HTR-8/SVneo (cell line): ENCODE measurements at regions not wholly inside any gene's neighbourhood (a gene's known extent, or its start where the extent isn't known, plus 50 kb on each side); places are given as distances from the start of the nearest gene placed in this dataset.

Experiments used
- DNase-seq: peaks from one replicate; pipeline ENCODE4 v3.0.0; 2011; ENCODE audit warnings: low spot score, mixed read lengths; ENCODE audit not compliant: insufficient read length
- FAIRE-seq: peaks from 2 replicates; lab custom pipeline; 2011; peaks lifted over from hg19 to GRCh38; lab: Jason Lieb, UNC

DNA sequence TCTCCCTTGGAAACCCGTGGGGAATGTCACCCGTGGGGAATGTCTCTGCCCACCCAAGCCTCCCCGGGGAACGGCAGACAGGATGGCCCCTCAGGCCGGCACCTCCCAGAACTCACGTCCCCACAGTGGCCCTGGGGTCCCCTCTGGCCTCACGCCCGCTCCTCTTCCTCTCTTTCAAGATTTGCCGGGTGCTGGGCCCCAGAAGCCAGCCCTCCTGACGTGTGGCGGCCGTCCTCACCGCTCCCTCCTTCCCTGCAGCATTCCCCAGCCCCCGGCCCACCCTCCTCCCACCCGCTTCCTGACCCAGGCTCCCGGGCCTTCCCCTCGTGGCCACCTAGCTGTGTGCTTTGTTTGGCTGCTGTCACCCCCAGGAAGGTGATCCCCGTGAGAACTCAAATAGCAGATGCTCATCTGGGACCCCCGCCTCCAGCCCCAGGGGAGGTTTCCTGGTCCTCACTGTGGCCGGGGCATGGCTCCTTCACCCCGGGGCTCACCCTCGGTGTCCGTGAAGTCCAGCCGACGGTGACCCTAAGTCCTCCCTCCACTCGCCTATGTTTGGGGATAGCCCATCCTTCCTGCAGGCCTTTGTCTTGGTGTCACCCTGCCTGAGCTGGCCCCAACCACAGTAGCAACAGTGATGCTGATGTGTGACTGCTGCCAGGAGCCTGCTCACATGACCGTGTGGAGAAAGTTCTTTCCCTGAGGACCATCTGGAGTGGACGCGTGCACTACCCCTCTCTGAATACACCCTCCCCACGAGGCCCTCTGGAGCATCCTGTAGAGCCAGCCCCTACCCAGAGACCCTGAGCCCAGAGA lies 163.3 kb upstream of the IER5L start:
- FAIRE-seq (no peak), DNase-seq (no peak)

DNA sequence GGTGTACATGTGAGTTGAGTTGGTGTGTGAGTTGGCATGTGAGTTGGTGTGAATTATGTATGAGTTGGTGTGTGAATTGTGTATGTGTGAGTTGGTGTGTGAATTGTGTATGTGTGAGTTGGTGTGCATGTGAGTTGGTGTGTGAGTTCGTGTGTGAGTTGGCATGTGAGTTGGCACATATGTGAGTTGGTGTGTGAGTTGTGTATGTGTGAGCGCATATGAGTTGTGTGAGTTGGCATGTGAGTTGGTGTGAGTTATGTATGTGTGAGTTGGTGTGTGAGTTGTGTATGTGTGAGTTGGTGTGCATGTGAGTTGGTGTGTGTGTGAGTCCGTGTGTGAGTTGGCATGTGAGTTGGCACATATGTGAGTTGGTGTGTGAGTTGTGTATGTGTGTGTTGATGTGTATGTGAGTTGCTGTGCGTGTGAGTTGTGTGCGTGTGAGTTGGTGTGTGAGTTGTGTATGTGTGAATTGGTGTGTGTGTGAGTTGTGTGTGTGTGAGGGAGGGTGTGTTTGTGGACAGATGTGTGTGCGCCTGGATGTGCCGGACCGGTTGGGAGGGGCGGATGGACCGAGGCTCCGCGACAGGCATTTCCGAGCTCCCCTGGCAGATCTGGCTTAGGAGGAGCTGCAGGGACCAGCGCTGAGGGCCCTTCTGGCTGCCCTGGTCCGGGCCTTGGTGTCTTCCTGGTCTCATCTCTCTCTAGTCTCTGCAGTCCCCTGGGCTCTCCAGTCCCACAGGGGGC lies 162.5 kb upstream of the IER5L start:
- FAIRE-seq (no peak), DNase-seq (no peak)

DNA sequence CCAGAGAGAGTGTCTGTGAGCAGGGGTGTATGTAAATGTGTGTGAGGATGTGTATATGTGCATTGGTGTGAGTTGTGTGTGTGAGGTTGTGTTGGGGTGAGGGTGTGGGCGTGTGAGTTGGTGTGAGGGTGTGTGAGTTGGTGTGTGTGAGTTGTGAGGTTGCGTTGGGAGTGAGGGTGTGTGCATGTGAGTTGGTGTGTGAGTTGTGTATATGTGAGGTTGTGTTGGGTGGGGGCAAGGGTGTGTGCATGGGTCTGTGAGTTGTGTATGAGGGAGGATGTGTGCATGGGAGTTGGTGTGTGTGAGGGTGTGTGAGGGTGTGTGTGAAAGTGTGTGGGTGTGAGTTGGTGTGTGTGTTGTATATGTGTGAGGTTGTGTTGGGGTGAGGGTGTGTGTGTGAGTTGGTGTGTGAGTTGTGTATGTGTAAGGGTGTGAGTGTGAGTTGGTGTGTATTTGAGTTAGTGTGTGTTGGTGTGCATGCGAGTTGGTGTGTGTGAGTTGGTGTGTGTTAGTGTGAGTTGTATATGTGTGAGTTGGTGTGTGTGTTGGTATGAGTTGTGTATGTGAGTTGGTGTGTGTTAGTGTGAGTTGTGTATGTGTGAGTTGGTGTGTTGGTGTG lies 161.6 kb upstream of the IER5L start:
- FAIRE-seq, result peak; percentile 98
- no peak for DNase-seq

DNA sequence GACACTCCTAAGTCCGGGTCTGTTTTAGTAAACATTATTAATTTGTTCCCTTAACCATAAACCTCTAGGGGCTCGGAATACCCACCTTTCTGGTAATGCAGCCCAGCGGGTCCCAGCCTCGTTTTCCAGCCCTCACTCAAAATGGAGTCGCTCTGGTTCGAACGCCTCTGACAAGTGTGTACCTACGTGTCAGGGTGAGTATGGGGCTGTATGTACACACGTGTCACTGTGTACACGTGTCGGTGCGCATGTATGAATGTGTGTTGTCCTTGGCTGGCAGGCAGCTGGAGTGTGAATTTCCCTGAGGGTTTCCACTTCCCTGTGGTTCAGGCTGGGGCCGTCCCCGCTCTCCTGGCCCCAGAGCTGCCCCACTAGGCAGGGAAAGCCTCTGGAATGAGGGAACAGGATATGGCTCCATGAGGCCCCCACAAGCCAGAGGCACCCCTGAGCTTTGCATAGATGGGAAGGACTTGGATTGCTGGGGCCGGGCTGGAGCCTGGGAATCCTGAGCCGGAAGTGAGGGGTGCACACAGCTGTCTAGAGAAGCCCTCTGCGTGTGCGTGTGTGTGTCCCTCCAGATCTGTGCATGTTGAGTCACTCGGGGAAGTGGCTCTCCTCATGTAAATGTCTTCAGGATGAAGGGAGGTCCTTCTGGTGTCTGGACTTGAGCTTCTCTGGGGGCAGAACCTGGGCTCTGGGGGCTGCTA lies 160.8 kb upstream of the IER5L start:
- DNase-seq (no peak), FAIRE-seq (no peak)

DNA sequence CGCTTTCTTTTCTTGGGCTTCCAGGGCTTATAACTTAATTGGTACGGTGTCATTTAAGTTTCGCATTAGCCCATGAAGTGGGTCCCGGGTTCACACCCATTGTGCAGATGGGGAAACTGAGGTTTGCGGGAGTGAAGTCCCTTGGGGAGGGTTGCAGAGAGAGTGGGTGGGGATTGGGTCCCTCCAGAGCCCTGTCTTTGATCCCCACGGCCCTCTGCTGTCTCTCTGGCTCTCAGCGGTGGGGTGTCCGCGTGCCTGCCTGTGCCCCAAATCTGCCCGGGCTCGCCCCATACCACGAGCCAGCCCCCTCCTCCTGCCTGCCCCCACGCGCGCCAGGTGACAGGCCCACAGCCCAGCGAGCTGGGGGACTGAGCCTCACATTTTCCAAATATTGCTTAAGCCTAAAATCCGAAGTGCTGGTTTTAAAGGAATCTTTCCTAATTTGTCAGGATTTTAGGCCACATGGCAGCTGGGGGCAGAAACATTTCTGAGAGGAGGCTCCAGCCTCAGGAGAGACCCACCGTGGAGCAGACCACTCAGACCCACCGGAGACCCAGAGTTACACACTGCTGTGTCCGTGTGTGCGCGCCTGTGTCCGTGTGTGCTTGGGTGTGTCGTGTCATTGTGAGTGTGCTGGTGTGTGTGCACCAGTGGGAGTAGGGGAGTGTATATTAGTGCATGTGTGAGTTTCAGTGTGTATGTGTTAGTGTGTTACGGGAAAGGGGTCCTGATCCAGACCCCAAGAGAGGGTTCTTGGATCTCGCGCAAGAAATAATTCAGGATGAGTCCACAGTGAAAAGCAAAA lies 159.5 kb upstream of the IER5L start:
- DNase-seq, result no peak
- FAIRE-seq, result no peak

DNA sequence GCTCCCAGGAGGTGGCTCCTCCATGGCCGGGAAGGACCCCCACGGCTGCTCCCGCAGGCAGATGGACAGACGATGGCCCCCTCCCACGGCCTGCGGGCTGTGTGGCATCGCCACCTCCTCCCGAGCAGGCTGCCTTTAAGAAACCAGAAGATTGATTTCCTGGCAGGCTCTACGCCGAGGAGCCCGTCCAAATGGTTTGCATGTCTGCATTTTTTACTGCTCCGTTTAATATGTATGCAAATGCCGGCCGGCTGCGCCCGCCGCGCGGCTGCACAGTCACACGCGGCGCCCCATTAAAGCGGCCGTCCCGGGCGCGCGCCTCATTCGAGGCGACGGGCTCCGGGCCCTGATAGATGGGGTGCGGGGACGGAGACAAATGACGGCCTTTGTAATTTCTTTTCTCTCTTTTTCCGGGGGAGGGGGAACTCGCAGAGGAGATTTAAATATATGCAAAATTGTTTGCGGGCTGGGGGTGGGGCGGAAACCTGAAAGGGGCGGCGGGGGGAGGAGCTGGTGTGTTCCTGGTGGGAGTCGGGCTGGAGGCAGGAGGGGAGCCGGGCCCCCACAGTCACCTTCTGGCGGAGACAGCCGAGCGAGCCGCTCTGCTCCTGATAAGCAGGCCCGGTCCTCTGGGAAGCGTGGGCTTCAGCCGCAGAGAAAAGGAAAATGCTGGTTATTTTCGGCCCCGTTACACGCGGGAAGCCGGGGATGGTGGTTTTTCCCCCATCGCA lies 158.7 kb upstream of the IER5L start:
- no peak for FAIRE-seq
- DNase-seq, result no peak

DNA sequence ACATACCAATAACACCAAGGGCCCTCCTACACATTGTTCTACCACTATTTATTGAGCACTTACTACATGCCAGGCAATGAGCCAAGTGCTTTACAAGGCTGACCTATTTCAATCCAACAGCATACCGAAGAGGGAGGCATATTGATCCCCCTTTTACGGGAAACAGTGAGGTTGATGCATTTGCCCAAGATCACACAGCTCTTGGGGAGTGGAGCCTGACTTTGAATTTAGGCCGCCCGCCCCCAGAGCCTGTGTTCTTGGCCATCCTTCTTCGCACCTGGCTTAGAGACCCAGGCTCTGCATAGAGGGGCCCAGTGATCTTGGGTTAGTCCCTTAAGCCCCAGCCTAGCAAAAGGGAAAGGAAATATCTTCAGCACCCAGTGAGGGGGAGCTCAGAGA lies 158.1 kb upstream of the IER5L start:
- FAIRE-seq (no peak), DNase-seq (no peak)

DNA sequence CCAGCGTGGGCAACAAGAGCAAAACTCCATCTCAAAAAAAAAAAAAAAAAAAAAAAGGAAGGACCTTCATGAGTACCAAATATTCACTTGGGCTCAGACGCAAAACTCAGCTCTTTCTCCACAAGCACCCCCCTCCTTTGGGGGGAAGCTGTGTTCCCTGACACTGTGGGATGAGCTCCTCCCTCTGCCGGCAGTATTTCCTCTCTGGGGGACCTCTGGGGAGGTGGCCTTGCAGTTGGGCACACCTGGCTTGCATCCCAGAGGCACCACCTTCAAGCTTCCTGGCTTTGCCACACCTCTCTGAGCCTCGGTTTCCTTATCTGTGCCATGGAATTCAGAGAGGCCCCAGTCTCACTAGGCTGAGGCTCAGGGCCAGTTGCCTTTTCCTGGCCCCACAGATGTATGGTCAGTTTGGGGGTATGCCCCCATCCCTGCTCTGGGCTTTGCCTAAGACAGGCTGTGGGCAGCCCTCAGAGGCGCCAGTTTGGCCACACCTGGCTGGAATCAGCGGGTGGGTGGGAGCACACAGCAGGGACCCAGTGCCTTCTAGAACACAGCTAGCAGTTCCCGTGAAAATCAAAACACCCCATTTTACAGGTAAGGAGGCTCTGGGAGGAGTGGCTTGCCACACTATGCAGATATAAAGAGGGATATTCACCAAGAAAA lies 157.5 kb upstream of the IER5L start:
- FAIRE-seq (no peak), DNase-seq (no peak)

DNA sequence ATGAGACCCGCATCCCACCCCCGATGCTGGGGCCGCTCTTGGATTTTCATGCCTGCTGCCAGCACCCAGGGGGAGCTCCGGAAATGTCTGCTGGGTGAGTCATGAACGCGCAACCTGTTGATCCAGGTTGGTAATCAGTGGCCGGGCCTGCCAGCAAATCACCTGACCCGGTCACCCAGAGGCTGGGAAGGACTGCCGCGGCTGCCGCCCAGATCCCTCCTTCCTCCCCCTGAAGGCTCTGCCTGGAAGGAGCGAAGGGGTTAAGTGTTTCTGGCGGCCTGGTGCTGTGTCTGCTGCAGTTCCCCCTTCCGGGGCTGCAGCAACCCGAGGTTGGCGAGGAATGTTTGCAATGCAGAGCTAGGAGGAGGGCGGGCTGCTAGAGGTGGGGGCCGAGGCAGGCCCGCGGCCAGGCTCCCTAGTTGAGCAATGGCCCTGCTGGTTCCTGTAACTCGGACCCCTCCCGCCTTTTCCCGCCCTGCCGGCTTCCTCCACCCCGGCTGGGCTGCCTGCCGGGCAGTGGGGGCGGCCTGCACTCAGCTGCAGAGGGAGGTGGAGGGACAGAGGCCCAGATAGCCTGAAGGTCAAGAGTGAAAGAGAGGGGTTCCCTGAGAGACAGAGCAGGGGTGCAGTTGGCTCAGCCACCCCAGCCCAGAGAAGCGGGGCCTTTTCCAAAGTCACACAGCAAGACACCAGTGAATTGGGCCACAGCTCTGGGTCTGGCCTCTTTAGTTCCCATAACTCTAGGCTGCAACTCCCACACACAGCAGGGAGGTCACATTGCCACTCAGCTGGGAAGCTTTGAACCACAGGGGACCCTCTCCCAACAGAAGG lies 156.3 kb upstream of the IER5L start:
- FAIRE-seq (peak; percentile 51), DNase-seq (peak; percentile 91)

DNA sequence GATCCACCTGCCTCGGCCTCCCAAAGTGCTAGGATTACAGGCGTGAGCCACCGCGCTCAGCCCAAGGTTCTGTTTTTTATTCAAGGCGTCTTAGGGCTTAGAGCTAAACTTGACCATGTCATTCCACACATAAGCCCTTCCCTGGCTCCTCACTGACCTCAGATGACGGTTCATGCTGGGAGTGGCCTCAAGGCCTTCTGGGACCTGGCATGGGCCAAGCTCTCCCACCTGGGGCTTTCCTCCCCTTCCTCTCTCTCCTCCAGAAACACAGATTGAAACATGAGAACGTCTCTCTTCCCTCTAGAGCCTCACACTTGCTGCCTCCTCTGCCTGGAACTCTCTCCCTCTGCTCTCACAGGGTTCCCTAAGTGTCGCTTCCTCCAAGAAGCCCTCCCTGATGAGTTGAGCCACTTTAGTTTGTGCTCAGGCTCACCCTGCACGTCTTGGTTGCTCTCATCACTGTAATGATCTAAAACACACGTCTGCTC lies 155.6 kb upstream of the IER5L start:
- FAIRE-seq, result no peak
- DNase-seq, result peak; percentile 48

DNA sequence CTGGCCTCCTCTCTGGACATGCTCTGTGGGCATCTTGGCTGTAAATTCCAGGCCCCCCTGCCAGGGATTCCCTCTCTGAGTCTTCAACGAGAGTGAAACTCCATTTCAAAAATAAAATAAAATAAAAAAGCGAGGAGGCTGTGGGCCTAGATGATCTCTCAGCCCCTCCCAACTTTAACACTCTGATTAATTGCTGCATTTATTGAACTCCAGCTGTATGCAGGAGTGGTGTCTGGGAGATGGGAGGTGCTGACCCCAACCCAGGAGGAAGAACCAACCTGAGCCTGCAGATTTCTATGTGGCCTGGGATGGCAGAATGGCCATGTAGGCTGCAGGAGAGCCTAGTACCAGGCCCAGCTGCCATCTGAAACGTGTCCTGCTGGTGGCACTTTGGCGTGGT lies 154.5 kb upstream of the IER5L start:
- no peak for FAIRE-seq

DNA sequence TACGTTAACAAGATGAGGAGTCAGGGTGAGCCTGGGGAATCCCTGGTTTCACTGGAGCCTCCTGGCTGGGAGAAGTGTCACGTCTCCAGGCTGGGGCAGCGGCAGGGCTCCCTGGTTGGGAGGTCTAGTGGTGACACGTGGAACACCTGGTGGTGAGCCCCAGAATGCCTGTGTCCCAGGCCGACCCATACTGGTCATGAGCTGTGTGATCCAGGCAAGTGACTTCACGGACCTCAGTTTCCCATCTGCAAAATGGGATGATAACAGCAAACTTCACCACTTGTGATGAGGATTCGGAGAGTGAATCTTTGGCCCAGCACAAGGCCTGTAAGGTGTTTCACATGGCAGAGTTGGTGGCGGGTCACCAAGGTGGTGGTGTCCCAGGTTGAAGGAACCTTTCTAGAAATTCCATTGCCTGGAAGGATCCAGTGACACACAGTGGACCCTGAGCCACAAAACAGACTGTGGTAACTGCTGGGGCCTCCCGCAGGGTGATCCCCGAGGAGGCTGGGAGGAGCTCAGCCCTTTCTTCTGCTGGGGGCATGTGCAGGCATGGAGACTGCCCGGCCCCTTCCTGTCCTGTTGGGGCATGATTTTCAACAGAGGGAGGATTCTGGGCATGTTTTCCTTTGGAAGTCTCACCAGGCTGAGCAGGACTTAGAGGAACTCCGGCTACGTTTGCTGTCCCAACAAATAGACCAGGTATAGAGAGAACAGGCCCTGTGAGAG lies 153.9 kb upstream of the IER5L start:
- no peak for FAIRE-seq
- no peak for DNase-seq

More for the DNA sequence above, 154.5 kb upstream of the IER5L start:
- DNase-seq, result no peak

DNA sequence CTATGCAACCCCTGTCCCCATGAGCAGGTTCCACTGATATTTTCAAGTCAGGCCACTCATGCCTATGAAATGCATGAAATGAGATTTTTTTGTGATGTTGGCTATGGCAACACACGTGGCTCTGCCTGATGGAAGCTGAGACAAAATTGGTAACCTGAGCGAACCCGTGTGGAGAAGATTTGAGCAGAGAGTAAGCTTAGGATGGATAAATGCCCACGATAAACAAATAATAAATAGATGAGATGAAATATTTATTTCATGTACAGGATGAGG lies 153.4 kb upstream of the IER5L start:
- no peak for DNase-seq
- FAIRE-seq, result no peak

DNA sequence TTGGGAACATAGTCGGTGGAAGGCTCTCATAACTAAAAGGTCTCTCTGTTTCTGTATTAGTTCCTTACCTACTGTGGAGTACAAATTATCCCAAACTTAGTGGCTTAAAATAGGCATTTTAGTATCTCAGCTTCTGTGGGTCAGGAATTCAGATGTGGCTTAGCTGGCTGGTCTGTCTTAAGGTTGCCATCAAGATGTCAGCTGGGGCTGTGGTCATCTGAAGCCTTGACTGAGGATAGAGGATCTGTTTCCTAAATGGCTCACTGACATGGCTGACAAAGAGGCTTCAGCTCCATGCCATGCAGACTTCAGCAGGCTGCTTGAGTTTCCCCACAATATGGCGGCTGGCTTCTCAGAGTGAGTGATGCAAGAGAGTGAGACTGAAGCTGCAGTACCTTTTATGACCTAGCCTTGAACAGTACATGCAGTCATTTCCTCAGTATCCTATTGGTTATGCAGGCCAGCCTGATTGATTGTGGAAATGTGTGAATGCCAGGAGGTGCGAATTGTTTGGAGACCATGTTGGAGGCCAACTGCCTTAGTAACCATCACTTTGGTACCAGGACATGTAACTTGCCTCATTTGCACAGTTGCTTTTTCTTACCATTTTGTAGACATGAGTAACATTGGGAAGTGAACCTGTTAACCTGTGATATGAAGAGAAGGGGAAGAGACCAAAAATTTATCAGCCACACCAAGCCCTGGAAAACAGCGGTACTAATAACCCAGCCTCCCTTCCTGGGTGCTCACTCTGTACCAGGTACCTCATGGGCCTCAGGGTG lies 152.8 kb upstream of the IER5L start:
- DNase-seq (no peak), FAIRE-seq (no peak)

DNA sequence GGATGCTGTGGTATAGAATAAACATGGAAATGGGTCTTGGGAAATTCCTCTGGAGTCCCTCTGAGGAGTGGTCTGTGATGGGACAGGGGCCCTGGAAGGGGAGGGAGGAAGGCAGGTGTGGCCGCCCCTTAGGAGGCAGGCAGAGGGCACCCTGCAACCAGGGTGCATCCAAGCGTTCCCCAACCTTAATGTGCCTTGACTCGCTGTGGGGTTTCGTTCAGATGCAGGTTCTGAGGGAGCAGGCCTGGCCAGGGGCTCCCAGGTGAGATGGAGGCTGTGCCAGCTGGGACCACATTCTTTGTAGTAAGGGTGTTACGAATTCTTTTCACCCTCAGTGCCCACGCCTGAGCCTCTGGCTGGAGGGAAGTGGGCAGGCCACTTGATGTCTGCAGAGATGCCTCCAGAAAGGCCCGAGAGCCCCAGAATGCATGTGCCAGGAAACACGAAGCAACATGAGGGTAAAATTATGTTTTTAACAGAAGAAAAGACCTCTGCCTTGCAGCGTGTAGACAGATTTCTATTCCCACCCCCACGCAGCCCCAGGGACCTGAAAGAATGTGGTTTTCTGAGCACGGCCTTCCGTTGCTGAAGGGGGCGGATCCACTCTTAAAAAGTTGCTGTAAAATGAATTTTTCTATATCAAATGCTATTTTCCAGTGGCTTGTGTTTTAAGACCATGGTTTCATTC lies 150.4 kb upstream of the IER5L start:
- FAIRE-seq, result no peak
- no peak for DNase-seq
